ENCODE measurements at regions not wholly inside any gene's neighbourhood (a gene's known extent, or its start where the extent isn't known, plus 50 kb on each side); places are given as distances from the start of the nearest gene placed in this dataset.

DNA sequence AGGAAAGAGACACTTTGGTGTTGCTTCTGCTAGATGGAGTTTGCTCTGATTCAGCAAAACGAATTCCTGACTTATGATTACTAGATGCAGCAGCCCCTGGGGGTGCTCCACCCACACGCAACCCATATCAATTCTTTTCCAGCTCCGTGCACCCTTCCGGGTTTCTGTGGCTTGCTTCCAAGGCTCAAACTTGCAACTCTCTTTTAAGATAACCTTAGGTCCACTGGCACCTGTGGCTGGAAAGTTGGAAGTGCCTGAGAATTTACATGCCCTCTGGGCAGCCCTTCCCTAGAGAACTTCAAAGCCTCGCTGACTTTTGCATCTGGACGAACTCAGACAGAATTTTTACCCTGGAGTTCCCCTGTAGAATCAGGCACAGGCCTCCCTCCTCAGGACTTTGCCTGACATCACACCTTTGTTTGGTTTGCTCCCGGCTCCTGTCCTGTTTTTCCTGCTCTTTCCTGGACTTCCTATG lies 224.9 kb downstream of the SNX18 start:
- TF ChIP-seq EP300 (IDR thresholded peaks at IDR 0.05) (no peak), POLR2AphosphoS5 (IDR thresholded peaks at IDR 0.05) (no peak), POLR2A (IDR thresholded peaks at IDR 0.05; ENCODE audit: low read depth) (no peak)
- TF ChIP-seq, protein P1, sequence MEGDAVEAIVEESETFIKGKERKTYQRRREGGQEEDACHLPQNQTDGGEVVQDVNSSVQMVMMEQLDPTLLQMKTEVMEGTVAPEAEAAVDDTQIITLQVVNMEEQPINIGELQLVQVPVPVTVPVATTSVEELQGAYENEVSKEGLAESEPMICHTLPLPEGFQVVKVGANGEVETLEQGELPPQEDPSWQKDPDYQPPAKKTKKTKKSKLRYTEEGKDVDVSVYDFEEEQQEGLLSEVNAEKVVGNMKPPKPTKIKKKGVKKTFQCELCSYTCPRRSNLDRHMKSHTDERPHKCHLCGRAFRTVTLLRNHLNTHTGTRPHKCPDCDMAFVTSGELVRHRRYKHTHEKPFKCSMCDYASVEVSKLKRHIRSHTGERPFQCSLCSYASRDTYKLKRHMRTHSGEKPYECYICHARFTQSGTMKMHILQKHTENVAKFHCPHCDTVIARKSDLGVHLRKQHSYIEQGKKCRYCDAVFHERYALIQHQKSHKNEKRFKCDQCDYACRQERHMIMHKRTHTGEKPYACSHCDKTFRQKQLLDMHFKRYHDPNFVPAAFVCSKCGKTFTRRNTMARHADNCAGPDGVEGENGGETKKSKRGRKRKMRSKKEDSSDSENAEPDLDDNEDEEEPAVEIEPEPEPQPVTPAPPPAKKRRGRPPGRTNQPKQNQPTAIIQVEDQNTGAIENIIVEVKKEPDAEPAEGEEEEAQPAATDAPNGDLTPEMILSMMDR (IDR thresholded peaks at IDR 0.05): no peak
- peaks cover 0 to 3% (median 0%) of the 10 kb centered on the region in 4 donors for H3K27me3 ChIP-seq
- intact Hi-C loops (cut with DNase I): no loop called here
- peaks cover 9 to 21% (median 10%) of the 10 kb centered on the region in 4 donors for H3K4me1 ChIP-seq
- WGBS: 46% methylated on average over 7 of the region's 7 CpGs
- DNase-seq (ENCODE audit: extremely low spot score): peak; percentile 86
- H3K36me3 ChIP-seq: no peaks in the 10 kb centered on the region
- H3K9me3 ChIP-seq: no peaks in the 10 kb centered on the region
- H3K4me3 ChIP-seq: no peak overlapping the region
- no peak overlapping the region for H3K27ac ChIP-seq (replicated peaks in 1 of 4)

DNA sequence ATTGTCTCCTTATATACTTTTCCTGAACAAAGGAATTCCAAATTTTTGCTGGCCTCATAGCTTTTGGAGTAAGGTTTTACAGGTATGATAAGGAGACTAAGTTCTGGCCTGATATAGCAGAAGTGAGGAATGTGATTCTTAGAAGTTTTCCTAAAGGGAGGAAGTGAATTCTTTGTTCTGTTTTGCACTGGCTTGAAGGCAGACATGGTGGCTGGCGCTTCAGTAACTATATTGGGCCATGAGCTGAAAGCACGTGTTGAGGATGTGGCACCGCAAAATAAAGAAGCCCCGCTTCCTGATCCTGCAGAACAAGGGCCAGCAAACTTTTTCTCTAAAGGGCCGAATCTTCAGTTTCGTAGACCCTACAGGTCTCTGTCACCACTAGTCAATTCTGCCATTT lies 224.2 kb downstream of the SNX18 start:
- Histone ChIP-seq H3K4me1 (peaks cover 9 to 21% (median 10%) of the 10 kb centered on the region in 4 donors), H3K9me3 (no peaks in the 10 kb centered on the region), H3K27ac (replicated peaks in 1 of 4) (no peak overlapping the region), H3K4me3 (no peak overlapping the region), H3K27me3 (peaks cover 0 to 3% (median 0%) of the 10 kb centered on the region in 4 donors), H3K36me3 (no peaks in the 10 kb centered on the region)
- TF ChIP-seq, protein P1 (IDR thresholded peaks at IDR 0.05): no peak
- TF ChIP-seq POLR2A (IDR thresholded peaks at IDR 0.05; ENCODE audit: low read depth) (no peak), EP300 (IDR thresholded peaks at IDR 0.05) (no peak), POLR2AphosphoS5 (IDR thresholded peaks at IDR 0.05) (no peak)
- WGBS: 95% methylated on average over 6 of the region's 6 CpGs
- DNase-seq (ENCODE audit: extremely low spot score): no peak
- intact Hi-C loops (cut with DNase I): no loop called here

DNA sequence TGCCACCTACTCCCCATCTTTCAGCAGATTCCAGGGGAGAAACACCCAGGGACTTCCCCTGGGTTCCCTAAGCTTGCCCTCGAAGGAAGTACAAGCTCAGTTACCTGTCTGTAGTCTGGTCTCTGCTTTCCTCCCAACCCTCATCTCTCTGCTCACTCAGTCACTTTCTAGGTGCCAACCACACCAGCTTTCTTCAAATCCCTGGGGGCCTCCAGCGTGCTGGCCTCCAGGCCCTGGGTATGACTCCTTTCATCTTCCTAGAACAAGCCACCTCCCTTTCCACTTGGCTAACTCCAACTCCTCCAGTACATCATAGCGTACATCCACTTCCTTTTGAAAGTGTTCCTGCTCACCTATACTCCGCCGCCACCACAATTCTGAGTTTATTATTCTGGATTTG lies 222.6 kb downstream of the SNX18 start:
- Histone ChIP-seq H3K4me3 (no peak overlapping the region), H3K36me3 (no peaks in the 10 kb centered on the region), H3K9me3 (no peaks in the 10 kb centered on the region), H3K27ac (replicated peaks in 1 of 4) (no peak overlapping the region), H3K4me1 (peaks cover 9 to 21% (median 10%) of the 10 kb centered on the region in 4 donors), H3K27me3 (peaks cover 0 to 3% (median 0%) of the 10 kb centered on the region in 4 donors)
- TF ChIP-seq EP300 (IDR thresholded peaks at IDR 0.05): no peak
- TF ChIP-seq, protein P1 (IDR thresholded peaks at IDR 0.05): no peak
- TF ChIP-seq POLR2AphosphoS5 (IDR thresholded peaks at IDR 0.05): no peak
- WGBS: 97% methylated on average over 5 of the region's 5 CpGs
- no peak for DNase-seq (ENCODE audit: extremely low spot score)
- intact Hi-C loops (cut with DNase I): no loop called here

DNA sequence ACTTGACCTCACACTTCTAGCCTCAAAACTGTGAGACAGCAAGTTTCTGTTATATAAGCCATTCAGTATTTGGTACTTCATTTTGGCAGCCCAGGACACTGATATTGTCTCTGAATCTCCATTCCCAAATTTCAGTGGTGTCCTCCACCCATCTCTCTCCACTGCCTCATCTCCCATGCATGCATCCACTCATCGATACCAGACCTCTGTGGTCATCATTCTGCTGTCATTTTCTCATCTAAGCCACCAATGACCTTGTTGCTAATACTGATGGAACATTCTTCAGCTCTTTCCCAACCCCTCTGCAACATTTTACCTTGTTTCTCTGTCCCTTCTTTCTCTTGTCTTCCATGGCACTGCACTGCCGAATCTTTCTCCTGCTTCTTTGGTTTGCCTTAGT lies 221.8 kb downstream of the SNX18 start:
- WGBS: 90% methylated on average over 2 of the region's 2 CpGs
- Histone ChIP-seq H3K36me3 (no peaks in the 10 kb centered on the region), H3K4me3 (no peak overlapping the region), H3K27ac (replicated peaks in 1 of 4) (no peak overlapping the region), H3K27me3 (peaks cover 0 to 3% (median 0%) of the 10 kb centered on the region in 4 donors), H3K4me1 (peaks cover 5 to 21% (median 8%) of the 10 kb centered on the region in 4 donors), H3K9me3 (no peaks in the 10 kb centered on the region)
- TF ChIP-seq POLR2AphosphoS5 (IDR thresholded peaks at IDR 0.05) (no peak), POLR2A (IDR thresholded peaks at IDR 0.05; ENCODE audit: low read depth) (no peak), EP300 (IDR thresholded peaks at IDR 0.05) (no peak)
- TF ChIP-seq, protein P1 (IDR thresholded peaks at IDR 0.05): no peak
- no peak for DNase-seq (ENCODE audit: extremely low spot score)
- intact Hi-C loops (cut with DNase I): no loop called here

DNA sequence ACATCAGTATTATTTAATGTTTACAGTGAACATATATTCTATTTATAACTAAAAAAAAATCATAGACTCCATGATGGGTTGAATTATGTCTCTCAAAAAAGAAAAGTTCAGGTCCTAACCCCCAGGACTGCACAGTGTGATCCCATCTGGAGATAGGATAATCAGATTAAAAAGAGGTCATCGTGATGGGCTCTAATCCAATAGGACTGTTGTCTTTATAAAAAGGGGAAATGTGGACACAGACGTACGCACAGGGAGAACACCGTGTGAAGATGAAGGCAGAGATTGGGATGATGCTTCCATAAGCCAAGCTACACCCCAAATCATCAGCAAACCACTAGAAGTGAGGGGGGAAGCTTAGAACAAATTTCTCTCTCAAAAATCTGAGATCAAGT lies 221.4 kb downstream of the SNX18 start:
- Histone ChIP-seq H3K4me3 (no peak overlapping the region), H3K27ac (replicated peaks in 1 of 4) (no peak overlapping the region), H3K4me1 (peaks cover 1 to 17% (median 5%) of the 10 kb centered on the region in 4 donors), H3K36me3 (no peaks in the 10 kb centered on the region), H3K9me3 (no peaks in the 10 kb centered on the region), H3K27me3 (peaks cover 0 to 3% (median 0%) of the 10 kb centered on the region in 4 donors)
- TF ChIP-seq, protein P1 (IDR thresholded peaks at IDR 0.05): no peak
- TF ChIP-seq EP300 (IDR thresholded peaks at IDR 0.05) (no peak), POLR2A (IDR thresholded peaks at IDR 0.05; ENCODE audit: low read depth) (no peak), POLR2AphosphoS5 (IDR thresholded peaks at IDR 0.05) (no peak)
- WGBS: 95% methylated on average over 4 of the region's 4 CpGs
- no peak for DNase-seq (ENCODE audit: extremely low spot score)
- intact Hi-C loops (cut with DNase I): no loop called here

All from esophagus muscularis mucosa (tissue), 4 donors.